Stimulated activated CD4-positive, alpha-beta T cell treated with anti-CD3 and anti-CD28 coated beads, Interleukin-4, amount 100 ng/mL, for 1 hour (primary cell): ENCODE measurements at regions not wholly inside any gene's neighbourhood (a gene's known extent, or its start where the extent isn't known, plus 50 kb on each side); places are given as distances from the start of the nearest gene placed in this dataset.

Experiments used
- DNase-seq: peaks from one replicate; pipeline ENCODE4 v3.0.0-alpha.2; 2020

DNA sequence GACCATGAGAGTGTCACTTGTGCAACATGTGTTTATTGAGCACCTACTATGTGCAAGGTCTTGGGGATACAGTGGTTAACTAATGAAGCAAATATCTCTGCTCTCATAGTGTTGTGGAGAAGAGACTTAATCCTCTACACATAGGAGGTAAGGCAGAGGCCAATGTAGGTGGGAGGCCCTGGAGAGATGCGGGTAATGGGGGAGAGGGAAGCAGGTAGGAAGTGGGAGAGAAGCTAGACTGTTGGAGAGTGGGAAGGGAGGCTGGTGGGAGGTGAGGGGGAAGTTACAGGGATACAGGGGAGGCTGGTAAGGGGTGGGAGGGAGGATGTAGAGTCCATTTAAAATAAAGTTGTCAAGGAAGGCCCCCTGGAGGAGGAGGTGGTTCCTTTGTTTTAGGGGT is 240.0 kb downstream of the MIAT start:
- DNase-seq: no peak

DNA sequence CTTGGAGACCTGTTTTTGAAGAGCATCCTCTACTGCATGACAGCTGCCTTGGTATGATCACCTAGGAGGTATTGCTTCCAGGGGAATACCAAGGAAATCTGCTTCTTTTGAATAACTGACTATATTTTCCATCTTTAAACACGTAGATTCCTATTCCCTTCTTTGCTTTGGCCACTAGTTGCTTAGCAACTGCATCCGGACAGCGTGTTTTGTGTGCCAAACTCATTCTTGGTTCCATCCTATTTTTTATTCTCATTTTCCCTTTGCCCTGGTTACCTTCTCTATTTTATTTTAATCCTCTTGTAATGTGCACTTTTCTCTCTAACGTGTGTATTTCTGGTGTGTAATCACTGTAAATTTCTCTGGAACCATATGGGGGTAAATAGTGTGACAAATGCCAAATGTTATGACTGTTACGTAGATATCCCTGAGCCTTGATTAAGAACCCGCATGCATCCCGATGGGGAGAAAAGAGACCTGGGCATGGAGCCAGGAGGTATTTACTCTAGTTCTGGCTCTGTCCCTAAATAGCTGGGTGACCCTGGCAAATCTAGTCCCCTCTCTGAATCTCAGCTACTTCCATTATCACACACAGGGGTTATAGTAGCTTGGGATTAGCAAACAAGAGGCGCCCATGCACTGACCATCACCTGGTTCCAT is 241.7 kb downstream of the MIAT start:
- DNase-seq: no peak

DNA sequence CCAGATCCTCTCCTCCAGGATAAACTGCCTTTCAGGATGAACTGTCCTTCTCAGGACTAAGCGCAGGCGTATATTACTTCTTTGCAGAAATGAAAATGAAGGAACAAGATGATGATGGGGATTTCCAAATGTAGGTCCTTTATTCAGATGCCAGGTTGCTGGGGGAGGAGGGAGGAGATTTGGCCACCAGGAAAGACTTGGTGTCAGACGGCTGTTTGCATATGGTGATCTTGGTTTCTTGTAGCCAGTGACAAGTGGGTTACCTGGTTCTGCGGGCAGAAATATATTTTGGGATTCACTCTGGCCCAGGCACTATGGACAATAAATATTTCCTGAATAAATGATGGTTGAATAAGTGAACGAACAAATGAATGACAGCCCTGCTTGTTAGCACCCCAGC is 243.4 kb downstream of the MIAT start:
- no peak for DNase-seq

DNA sequence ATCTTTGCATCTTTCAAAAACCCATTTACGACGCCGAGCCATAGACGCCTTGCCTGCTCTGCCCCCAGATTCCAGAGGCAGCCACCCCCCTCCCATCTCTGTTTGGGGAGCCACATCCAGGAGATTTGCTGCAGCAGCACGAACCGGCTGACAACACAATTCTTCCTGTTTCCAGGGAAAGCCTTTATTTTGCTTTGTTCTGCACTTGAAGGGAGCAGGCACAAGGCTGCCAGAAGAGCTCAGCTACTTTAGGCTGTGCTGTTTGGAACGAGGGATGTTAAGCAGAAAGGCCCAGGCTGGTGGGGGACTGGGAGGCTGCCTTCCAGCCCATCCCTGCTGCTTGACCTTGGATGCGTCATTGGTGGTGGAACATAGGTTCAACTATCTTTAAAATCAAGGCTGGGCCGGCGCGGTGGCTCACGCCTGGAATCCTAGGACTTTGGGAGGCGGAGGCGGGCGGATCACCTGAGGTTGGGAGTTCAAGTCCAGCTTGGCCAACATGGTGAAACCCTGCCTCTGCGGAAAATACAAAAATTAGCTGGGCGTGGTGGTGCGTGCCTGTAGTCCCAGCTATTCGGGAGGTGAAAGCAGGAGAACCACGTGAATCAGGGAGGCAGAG is 243.9 kb downstream of the MIAT start:
- no peak for DNase-seq

DNA sequence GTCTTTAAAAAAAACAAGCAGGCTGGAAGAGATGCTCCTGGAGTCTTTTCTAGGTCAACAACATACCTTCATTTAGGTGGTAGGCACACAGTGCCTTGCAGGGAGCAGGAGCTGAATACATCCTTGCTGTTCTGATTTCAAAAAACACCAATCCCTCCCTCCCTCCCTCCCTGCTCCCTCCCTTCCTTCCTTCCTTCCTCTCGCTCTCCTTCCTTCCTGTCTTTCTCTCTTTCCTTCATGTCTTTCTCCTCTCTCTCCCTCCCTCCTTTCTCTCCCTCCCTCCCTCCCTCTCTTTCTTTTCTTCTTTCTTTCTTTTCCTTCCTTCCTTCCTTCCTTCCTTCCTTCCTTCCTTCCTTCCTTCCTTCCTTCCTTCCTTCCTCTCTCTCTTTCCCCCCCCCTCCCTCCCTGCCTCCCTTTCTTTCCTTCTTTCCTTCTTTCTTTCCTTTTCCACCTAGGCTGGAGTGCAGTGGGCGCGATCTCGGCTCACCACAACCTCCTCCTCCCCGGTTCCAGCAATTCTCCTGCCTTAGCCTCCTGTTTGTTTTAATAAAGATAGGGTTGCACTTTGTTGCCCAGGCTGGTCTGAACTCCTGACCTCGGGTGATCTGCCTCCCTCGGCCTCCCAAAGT is 245.1 kb downstream of the MIAT start:
- DNase-seq: no peak

DNA sequence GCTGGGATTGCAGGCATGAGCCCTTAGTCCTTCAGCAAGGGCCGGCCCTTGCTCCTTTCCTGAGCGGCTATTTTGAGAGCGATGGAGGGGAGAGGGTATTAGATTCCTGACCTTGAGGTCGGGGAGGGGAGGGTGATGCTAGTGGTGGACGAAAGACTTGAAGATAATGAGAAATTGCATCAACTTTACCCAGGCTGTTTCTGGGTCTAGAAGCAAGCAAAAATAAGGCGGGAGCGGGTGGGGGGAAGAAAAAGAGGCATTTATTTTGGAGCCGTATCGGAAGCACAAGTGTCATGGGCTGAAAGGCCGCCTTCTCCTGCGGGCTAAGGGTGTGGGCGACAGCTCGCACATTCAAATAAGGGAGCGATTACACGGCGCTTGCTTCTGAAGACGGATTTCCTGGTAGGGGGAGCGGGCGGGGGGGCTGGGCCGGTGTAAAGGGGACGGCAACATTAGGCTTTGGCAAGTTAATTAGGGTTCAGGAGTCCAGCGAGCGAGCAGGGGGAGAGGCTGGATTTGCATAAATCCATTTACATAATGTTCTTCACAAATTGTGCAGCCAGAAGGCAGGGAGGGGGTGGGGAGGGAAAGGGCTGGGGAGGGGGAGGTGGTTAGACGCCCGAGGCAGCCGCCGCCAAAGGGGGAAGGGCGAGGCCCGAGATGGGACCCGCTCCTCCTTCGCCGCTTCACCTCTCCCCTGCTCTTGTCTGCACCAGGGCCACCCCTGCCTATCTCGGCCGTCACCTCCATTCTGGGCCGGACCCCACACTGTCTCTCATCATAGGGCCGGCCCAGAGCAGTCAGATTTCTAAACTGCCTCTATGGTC is 245.9 kb downstream of the MIAT start:
- peak; percentile 5 for DNase-seq

DNA sequence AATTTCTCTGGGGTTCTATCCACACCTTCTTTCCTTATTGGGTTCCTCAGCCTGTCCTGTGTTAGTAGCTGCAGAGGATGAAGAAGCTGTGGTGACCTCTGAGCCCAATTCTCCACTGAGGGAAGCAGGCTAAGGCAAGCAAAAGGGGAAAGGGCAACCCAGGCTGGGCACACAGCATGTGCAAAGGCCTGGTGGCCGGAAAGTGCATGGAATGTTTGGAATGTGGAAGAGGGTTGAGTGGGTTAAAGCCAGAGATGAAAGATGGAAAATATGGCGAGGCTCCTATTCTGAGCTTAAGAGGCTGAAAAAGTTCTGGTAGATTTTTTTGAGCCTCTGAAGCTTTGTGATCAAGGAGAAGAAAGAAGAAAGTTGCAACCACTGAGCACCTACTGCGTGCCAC is 247.1 kb downstream of the MIAT start:
- DNase-seq: no peak

DNA sequence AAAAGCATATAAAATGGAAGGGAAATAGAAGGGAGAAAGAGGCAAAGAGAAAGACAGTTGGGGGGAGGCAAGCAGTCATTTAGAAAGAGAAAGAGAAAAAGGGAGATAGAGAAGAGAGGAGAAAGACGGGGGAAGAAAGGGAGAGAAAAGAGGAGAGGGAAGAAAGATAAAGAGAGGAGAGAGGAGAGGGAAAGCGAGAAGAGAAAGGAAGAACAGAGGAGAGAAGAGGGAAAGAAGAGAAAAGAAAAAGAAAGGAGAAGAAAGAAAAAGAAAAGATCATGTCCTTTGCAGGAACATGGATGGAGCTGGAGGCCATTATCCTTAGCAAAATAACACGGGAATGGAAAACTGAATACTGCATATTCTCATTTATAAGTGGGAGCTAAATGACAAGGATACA is 247.7 kb downstream of the MIAT start:
- DNase-seq: no peak

DNA sequence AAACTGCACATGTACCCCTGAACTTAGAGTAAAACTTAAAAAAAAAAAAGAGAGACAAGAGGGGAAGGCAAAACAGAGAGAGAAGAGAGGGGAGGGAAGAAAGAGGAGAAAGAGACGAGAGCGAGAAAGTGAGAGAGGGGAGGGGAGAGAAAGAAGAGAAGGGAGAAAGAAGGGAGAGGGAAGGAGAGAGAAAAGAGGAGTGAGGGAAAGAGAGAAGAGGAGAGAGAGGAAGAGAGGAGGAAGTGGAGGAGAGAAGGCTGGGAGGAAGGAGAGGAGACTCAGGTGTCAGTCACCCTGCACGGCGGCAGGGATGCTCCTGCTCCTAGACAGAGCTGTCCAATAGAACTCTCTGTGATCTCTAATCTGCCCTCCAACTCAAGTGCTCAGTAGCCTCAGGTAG is 248.3 kb downstream of the MIAT start:
- no peak for DNase-seq

DNA sequence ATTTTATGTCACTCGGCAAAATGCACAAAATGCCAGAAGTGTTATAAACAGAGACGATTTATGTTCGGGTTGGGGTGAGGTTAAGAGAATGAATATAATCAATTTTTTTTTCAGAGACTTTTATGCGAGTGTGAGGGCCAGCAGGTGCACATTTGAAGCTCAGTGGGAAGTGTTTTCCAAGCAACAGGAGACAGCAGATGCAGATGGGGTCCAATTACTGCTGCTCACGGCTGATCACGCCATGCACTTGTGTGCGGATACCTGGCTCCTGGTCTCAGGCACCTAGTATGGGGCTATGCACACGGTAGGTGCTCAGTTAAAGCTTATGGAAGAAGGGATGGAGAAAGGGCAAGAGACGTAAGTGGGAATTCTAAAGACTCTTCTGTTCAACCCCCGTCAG is 249.1 kb downstream of the MIAT start:
- no peak for DNase-seq

DNA sequence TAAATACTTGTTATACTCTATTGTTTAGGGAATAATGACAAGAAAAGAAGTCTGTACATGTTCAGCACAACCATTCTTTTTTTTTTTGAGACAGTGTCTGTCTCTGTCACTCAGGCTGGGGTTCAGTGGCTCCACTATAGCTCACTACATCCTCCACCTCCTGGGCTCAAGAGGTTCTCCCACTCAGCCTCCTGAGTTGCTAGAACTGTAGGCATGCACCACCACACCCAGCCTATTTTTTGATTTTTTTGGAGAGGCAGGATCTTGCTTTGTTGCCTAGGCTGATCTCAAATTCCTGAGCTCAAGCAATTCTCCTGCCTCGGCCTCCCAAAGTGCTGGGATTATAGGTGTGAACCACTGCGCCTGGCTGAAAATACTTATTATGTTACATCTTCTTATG is 250.0 kb downstream of the MIAT start:
- no peak for DNase-seq

DNA sequence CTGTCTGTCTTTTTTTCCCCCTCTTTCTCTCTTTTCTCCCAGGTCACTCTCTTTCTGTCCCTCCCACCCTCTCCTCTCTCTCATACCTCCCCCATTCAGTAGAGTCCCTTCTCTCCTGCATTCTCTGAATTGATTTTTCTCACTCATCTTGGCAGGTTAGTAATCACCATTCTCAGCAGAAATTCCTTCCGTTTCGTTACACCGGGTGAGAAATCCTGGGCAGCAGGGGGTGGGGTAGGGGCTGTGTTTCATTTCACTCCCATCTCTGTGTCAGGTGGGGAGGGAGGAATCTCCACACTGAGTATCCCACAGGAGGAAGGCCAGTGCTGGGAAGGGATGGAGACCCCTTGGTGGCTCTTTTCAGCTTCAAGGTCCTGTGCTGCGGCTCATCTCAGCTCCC is 253.5 kb downstream of the MIAT start:
- DNase-seq: no peak

DNA sequence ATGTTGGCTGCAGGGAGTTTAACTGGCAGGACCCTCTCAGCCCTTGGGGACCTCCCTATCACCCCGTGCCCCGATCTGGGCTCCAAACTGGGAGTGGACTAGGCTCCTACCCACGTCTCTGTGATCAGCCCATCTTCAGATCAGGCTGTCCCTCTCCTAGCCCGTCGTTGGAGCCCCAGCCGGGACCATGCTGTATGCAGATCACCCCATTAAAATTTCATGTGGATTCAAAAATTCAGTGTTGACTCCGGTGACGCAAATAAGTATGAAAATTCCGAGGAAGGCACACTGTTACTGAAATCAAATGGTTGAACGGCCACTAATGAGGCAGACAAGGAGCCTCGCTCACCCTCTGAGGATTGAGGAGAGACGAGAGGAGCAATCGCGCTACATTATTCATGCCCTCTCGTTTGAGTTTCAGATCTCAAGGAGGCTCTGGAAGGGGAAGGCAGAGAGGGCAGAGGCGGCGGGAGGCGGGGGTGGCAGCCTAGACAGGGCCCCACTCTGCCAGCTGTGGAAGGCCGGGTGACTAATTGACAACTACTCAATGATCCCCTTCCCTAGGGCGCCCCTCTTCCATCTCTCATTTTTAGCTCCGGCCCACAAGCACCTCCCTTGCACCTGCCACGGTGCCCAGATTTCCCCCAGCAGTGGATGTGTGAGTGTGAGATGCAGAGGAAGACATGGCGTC is 255.4 kb downstream of the MIAT start:
- no peak for DNase-seq

DNA sequence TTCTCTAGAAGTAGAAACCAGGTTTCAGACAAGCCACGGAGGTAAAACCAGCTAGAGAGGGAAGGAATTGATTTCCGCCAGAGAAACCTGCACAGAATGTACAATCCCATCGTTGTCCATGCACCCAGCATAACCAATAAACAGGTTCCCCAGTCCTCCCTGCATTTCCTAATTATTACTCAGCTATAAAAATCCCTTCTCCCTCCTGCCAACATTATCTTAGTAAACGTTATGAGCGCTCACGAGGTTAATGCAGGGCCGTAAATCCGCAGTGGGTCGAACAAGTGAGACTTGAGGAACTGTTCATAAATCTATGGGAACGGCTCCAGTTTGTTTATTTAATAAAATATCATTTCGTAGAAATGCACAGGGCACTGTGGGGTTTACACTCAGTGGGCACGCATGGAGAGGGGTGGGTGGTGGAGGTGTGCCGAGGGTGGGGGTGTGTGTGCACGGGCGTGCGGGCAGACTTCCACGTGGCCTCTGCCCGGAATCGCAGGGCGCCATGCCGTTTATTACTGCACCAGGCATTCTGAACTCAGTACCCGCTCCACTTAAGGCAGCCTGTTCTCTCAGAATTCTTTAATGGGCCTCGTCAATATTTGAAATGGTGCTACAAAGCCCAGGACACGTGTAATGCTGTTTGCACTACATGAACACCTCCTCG is 257.3 kb downstream of the MIAT start:
- no peak for DNase-seq

DNA sequence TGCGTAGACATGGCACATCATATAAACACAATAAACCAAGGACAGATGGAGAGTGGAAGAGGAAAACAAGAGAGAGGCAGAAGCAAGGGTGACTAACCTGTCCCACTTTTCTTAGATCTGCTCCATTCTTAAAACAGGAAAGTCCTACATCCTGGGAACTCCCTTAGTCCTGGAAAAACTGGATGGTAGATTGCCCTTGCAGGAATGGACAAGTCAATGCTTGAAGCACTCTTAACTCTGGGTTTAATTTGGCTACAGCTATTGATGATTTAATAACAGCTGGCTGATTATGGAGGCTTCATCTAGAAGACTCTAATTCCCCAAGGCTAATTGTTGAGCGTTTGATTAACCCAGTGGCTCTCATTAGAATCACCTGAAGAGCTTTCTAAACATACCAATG is 258.8 kb downstream of the MIAT start:
- DNase-seq: no peak

DNA sequence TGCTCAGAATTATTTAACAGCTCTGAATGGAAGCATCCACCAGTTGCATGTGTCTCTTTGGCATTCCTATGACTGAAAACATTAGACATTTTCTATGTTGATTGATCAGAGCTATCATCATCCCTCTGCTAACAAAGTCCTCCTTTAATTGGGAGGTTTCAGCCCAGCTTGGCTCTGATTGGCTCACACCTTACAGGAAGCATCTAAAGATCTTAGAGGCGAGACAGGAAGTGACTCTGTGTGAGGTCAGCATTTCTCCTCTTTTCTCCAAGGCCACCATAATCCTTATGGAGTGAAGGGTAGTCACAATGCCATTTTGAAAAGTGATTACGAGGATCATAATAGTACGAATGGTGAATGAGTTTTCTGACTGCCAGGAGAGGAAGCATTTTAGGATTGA is 260.8 kb downstream of the MIAT start:
- no peak for DNase-seq

DNA sequence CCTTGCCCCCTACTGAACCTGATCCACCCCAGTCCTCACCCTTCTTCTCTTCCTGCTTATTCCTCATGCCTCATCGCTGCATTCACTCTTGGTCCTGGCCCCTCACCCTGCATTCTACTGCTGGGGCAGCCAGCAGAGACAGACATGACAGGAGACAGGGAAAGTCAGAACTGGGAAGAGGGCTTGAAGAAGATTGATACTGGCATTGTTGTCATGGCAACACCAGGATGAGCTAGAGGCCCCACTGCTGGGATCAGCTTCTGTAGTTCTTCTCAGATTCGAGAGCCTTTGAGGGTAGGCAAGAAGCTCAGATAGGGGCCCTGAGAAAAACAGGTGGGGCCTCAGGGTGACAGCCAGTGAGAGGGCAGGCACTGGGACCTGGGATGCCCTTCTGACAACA is 264.3 kb downstream of the MIAT start:
- no peak for DNase-seq

DNA sequence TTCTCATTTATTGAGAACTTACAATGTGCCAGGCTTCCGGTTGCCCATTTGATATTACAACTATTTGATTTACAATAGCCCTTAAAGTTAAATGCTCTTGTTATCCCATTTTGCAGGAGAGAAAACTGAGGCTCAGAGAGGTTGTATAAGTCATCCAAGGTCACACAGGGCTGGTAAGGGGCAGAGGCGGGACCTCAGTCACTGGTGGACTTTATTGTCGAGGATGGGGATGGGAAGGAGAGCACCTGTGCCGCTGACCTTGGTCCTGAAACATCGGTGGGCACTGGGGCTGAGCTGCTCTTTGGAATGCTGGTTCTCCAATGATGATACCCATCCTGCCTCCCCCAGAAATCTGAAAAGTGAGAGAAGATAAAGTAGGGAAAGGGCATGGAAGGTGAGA is 265.4 kb downstream of the MIAT start:
- no peak for DNase-seq

DNA sequence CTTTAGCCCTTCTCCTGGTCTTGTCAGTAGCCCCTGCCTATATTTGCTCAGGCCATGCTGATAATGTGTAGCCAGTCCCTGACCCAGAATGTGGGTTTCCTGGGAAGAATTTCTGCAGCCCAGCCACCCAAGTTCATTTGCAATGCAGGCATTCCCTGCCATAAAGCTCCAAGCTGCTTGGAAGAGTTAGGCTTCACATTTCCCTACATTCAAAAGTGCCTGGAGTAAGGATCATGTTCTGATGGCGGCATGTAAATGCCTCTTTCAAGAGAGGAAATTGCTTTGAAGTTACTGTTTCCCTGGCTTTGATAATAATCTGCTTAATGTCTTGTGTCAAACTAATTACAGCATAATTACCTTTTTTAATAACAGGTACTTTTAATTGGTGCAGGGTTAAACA is 266.1 kb downstream of the MIAT start:
- no peak for DNase-seq

DNA sequence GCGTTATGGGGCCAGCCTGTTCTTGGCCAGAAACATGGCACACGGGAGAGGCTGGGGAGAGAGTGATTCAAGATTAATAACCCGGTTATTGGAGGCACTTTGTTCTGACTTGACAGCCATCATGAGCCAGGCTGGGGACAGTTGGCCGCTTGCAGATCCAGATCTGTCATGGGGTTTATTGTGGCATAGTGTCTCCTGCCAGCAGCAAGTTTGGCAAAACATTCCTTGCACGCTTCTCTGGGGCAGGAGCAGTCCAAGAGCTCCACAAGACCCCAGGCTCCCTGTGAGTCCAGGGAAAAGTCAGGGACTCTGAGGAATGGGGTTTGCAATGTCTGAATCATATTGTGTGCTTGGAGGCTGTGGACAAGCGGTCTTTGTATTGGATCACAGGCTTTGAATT is 270.4 kb downstream of the MIAT start:
- DNase-seq: no peak

DNA sequence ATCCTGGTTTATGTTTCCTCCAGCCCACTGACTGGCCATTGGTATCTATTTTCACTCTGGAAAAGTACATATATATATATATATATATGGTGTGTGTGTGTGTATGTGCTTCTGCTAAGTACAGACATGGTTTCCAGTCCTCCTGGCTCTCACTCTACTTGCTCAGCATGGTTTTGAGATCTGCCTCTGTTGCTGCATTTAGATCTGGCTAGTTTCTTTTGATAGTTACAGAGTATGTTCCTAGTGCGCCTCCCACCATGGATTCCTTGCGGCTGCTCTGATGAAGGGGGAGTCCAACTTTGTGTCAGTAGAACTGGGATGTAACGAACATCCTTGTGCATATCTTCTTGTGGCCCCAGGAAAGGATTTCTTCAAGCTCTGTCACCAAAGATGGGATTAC is 274.1 kb downstream of the MIAT start:
- no peak for DNase-seq

DNA sequence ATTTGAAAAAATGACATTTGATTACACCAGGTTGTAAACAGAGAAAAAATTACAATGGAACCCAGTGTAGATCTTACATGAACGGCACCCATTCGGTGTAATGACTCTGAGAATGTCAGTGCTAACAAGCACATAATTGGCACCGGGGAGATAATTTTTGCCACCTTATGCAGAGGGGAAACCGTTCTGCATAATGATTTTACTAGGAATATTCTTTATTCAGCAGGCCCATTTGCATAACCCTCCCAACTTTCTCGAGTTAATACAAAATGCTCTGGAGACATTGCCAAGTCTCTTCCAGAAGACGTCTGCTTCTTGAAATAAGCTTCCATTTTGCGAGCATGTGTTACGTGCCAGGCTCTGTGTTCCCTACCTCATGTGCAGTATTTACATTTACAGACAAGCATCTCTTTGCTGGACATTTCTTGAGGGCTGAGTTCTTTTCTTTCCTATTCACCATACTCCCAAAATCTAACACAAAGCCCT is 275.8 kb downstream of the MIAT start:
- no peak for DNase-seq

DNA sequence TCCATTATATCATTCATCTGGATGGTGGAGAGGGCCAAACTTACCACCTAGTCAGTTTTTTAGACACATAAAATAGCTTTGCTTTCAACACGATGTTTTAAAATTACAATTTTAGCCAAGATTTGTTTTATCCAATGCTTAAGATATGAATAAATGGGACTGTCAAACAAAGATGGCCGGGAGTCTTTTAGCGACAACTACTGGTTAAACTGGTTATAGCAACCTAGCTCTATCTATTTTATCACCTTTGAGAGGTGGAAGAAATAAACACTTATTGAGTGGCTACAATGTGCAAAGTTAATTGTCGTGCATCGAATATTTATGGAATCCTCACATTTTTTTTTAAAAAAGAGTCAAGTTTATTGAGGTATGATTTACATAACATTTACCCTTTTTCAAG is 279.8 kb downstream of the MIAT start:
- no peak for DNase-seq
